BE2C (cell line): ENCODE measurements at regions not wholly inside any gene's neighbourhood (a gene's known extent, or its start where the extent isn't known, plus 50 kb on each side); places are given as distances from the start of the nearest gene placed in this dataset.

Source experiments
- DNase-seq: peaks from one replicate; pipeline ENCODE4 v3.0.0-alpha.2; 2020
- H3K27me3 ChIP-seq: fragments of 250-450 bp; sonication (Bioruptor Pico); 2 replicates; pipeline ENCODE4 v1.5.1; 2020; ENCODE audit warnings: mild to moderate bottlenecking
- H3K36me3 ChIP-seq: fragments of 250-450 bp; sonication (Bioruptor Pico); 2 replicates; pipeline ENCODE4 v1.5.1; 2020; ENCODE audit warnings: mild to moderate bottlenecking
- H3K4me1 ChIP-seq: fragments of 250-450 bp; sonication (Bioruptor Pico); 2 replicates; pipeline ENCODE4 v1.5.1; 2020
- H3K4me3 ChIP-seq: 2 replicates; pipeline ENCODE4 v1.5.1; 2011; ENCODE audit warnings: low read depth, low read length
- H3K9me3 ChIP-seq: fragments of 250-450 bp; sonication (Bioruptor Pico); 2 replicates; pipeline ENCODE4 v1.5.1; 2020
- CTCF ChIP-seq: IDR thresholded peaks from 2 replicates; pipeline ENCODE4 v1.5.1; 2012; ENCODE audit warnings: mild to moderate bottlenecking, low read depth, low read length

DNA sequence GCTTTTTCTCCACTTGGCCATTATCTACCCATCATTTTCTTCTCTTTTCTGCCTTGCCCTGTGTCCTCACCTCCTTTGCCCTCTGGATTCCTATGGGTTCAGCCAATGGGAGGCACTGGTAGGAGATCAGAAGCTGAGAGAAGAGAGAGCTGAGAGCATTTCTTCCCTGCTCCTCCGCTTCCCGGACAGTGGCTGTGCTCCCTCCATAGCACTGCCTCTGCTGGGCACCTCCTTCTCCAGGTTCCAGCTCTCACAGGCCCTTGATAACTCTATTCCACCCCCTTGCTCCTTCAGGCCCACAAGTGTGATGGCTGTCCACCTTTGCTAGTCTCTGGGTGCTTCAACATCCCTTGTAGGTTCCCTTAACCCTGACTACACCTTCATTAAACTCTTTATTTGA is 79.6 kb downstream of the LSM5 start:
- no peak for DNase-seq
- Histone ChIP-seq H3K27me3 (no peaks in the 10 kb centered on the region), H3K9me3 (no peaks in the 10 kb centered on the region), H3K4me1 (no peaks in the 10 kb centered on the region; the same call in none of the 2 replicates), H3K4me3 (no peak overlapping the region), H3K36me3 (no peaks in the 10 kb centered on the region)
- no peak for TF ChIP-seq CTCF

DNA sequence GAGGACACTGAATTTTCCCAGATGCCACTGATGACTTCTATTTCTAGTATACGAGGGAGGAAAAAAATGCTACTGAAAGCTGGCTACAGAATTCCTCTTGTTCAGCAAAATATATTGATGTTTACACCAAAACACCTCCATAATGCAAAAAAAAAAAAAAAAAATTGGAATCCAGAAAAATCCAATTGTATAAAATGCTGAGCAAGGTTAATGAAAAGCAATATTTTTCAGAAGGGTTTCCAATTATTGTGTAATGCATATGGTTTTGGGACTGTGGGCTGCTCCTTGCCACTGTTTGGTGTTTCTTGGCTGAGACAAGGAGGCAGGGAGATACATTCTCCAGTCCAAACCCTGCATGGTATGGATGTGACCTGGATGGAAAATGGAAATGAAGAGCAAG is 83.8 kb downstream of the LSM5 start:
- TF ChIP-seq CTCF = no peak
- no peak for DNase-seq
- Histone ChIP-seq H3K9me3 (no peaks in the 10 kb centered on the region), H3K4me1 (peaks cover 6% of the 10 kb centered on the region), H3K4me3 (no peak overlapping the region), H3K27me3 (no peaks in the 10 kb centered on the region), H3K36me3 (no peaks in the 10 kb centered on the region)

- peaks cover 6% of the 10 kb centered on the region for H3K4me1 ChIP-seq
- TF ChIP-seq CTCF = no peak
- no peaks in the 10 kb centered on the region for H3K9me3 ChIP-seq
- DNase-seq = no peak
- no peak overlapping the region for H3K4me3 ChIP-seq
- no peaks in the 10 kb centered on the region for H3K36me3 ChIP-seq
- H3K27me3 ChIP-seq = no peaks in the 10 kb centered on the region
Measured at GRCh38 chr7:32403463-32404229, 86.5 kb downstream of the LSM5 start.

DNA sequence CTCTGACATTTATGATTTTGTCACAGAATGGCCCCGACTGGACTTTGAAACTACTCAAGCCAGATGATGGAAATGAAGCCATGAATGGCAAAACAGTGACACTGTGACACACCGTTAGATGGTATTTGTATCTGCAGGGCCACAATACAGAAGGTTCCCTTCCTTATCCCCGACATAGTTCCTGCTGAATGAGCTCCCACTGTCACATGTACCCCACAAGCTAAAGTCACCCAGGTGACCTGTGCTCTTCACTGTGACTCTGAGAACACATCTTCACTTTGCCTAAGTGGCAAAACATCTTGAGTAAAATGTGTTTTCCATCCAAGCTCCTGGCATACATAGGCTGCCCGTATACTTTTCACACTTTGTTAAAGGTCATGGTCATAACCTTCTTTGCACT is 89.5 kb downstream of the LSM5 start:
- Histone ChIP-seq H3K4me1 (peaks cover 6% of the 10 kb centered on the region), H3K36me3 (no peaks in the 10 kb centered on the region), H3K4me3 (no peak overlapping the region), H3K9me3 (no peaks in the 10 kb centered on the region), H3K27me3 (no peaks in the 10 kb centered on the region)
- DNase-seq = no peak
- TF ChIP-seq CTCF = no peak

GRCh38 chr7:32399311-32399710 is 90.9 kb downstream of the LSM5 start:
- no peak for TF ChIP-seq CTCF
- DNase-seq = no peak
- Histone ChIP-seq H3K27me3 (no peaks in the 10 kb centered on the region; the same call in 1 of the 2 replicates), H3K4me3 (no peak overlapping the region), H3K4me1 (peaks cover 6% of the 10 kb centered on the region), H3K9me3 (no peaks in the 10 kb centered on the region), H3K36me3 (no peaks in the 10 kb centered on the region)

DNA sequence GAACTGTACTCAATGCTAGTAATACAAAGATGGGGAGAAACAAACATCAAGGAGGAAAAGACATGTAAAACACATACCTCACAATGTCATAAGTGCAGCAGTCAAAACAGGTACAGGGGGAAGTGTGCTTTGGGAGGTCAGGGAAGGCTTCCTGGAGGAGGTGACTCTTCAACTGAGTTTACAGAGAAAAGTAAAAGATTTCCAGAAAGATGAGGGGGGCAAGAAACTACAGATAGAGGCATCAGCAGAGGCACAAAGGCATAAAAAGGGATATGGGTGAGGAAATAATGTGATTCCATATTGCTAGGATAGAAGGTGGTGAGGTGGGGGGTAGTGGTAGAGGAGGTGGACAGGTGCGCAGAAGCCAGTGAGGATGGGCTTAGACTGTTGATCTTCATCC is 95.0 kb downstream of the LSM5 start:
- no peaks in the 10 kb centered on the region; the same call in 1 of the 2 replicates for H3K27me3 ChIP-seq
- H3K36me3 ChIP-seq = no peaks in the 10 kb centered on the region
- TF ChIP-seq CTCF = no peak
- no peak overlapping the region for H3K4me3 ChIP-seq
- no peaks in the 10 kb centered on the region for H3K9me3 ChIP-seq
- DNase-seq = no peak
- no peaks in the 10 kb centered on the region for H3K4me1 ChIP-seq
